NCI-H146 treated with DMSO at 0.1 percent for 48 hours (cell line): ENCODE measurements at regions not wholly inside any gene's neighbourhood (a gene's known extent, or its start where the extent isn't known, plus 50 kb on each side); places are given as distances from the start of the nearest gene placed in this dataset.
A peak's percentile ranks its signal among the peaks of the same experiment; 100 is the strongest.

Source experiments
- DNase-seq: peaks from one replicate; lab custom pipeline; 2025; ENCODE audit not compliant: unreplicated experiment; lab: John Stamatoyannopoulos, UW

DNA sequence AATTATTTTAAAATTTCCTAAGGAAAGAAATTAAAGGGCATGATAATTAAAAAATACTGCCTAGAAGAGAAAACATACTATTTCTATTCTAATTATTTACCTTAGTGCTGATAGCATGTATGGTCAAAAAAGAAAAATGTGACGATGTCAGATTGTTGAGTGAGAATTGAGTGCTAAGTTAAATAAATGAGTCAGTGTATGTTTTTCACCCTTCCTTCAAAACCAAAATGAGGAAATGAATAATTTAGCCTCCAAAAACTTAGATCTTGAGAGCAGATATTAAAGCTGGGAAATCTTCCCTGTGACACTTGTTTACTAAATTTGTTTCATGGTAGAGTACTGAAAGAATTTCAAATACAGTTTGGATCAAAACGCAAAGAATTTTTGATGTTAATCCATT, 58.6 kb upstream of the NYAP2 start:
- DNase-seq: no peak

- DNase-seq: no peak
These were observed 62.3 kb upstream of the NYAP2 start for GRCh38 chr2:225337183-225337582.

- DNase-seq: peak; percentile 29
These were observed 65.0 kb upstream of the NYAP2 start for GRCh38 chr2:225334514-225334913.

- DNase-seq: no peak
These were observed 71.3 kb upstream of the NYAP2 start for GRCh38 chr2:225328192-225328591.

- no peak for DNase-seq
These were observed 72.5 kb upstream of the NYAP2 start for GRCh38 chr2:225326969-225327368.

GRCh38 chr2:225319872-225320271, 79.6 kb upstream of the NYAP2 start:
- no peak for DNase-seq

DNA sequence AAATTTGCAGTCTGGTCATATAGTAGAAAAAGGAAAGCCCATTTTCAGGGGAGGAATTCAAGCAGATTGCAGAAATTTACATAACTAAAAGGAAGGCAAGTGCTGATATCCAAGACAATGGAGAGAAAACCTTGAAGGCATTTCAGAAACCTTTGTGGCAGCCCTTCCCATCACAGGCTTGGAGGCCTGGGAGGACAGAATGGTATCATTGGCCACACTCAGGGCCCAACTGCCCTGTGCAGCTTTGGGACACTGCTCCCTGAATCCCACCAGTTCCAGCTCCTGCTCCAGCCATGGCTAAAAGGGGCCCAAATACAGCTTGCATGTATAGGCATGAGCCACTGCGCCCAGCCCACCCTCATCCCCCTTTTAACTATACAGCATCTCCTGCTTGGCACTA, 81.1 kb upstream of the NYAP2 start:
- no peak for DNase-seq

DNA sequence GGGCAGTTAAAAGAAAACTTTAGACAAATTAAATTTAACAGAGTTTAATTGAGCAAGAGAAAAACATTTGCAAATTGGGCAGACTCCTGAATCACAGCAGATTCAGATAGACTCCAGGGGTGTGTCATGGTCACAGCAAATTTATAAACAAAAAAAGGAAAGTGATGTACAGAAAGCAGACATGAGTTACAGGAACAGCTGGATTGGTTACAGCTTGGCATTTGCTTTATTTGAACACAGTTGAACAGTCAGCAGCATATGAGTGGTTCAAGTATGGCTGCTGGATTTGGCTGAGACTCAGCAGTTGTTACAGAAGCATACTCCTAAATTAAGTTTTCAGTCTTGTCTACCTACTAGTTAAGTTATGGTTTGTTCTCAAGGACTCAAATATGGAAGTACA, 82.3 kb upstream of the NYAP2 start:
- no peak for DNase-seq

- no peak for DNase-seq
These were observed 88.8 kb upstream of the NYAP2 start for GRCh38 chr2:225310745-225311144.

DNA sequence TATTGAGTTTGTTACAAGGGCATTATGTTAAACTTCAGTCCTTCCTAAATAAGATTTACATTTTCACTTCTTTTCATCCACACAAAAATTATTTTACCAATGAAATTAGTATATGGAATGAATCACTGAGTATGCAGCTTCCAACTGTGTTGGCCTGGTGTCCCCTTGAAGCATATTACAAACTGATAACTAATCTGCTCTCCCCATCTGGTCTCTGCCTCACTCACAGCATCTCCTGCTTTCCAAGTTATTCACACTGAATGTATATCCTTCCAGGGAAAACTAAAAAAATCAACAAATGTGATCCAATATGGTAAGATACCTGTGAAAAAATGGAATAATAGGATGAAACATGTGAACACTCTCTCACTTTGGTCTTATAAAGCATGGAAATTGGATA, 90.0 kb upstream of the NYAP2 start:
- peak; percentile 41 for DNase-seq

DNA sequence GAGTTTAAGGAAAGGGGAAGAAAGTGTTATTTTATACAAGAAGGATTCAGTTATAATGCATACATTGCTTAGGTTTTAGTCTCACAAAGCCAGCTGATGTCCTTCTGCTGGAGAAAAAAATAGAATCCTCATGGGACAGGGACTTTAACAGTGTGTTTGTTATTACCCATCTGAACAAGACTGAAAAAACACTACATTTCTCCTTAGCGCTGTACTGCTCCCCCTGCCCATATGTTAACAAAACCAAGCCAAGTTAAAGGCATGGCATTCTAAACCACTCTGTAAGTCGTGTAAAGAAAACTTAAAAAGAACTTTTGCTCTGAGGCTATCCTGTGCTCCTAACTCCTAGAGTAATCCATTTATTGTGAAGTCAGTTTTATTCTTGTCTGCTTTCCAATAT, 102.6 kb upstream of the NYAP2 start:
- no peak for DNase-seq

DNA sequence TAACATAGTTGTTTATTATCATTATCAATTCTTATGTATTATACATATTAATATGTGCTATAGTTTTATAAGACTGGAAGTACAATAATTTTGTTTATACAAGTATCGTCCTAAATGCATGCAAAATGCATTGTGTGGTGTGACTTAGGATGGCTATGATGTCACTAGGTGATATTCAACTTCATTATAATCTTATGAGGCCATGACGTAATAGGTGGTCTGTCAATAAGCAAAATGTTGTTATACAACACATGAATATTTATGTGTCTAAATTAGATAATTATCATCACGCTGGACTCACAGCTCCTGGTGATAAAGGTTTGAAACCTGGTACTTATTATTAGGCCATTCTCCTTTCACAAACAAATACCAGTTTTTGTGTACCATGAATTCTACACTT, 104.4 kb upstream of the NYAP2 start:
- DNase-seq: no peak

GRCh38 chr2:225293638-225294037, 105.9 kb upstream of the NYAP2 start:
- DNase-seq: no peak

DNA sequence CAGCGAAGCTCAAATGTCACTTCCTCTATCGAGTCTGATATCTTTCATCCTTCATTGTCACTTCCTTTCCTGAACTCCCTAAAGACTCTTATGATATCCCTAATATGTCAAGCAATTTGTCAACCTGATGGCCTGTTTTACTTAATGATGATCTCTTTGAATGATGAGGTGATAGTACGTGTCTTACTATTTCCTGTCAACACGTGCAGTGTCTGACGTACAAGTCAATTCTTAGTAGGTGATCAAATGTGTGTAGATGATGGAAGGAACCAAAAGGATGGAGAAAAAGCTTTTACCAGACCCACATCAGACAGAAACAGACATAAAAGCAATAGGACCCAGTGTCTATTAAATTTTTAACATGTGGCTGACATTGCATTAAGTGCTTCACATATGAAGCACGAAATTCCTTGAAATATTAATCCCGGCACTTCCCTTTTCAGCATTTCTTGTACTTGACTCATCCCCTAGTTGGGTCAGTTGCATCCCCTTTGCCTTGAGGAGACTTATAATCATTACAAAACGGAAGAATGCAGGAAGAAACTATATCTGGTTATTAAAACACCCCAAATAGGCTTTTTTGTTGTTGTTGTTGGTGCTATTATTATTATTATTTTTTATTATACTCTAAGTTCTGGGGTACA, 108.6 kb upstream of the NYAP2 start:
- DNase-seq: no peak

DNA sequence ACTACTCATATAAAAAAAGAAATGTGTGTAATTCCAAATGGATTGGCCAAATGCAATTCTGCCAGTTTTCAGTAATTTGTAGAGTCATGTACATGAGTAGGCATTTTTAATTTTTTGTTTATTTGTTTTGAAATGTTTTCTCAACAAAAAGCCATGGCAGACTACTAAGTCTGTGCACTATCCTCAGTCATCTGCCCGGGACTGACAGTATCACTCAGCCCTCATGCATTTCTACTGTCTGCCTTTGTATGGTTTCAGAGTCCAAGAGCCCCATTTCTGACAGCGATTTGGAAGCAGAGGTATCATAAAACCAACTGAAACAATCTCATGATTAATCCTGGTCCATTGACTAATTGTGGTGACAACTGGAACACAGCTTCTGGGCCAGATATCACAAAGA, 109.9 kb upstream of the NYAP2 start:
- no peak for DNase-seq

GRCh38 chr2:225288986-225289385, 110.5 kb upstream of the NYAP2 start:
- DNase-seq: no peak

DNA sequence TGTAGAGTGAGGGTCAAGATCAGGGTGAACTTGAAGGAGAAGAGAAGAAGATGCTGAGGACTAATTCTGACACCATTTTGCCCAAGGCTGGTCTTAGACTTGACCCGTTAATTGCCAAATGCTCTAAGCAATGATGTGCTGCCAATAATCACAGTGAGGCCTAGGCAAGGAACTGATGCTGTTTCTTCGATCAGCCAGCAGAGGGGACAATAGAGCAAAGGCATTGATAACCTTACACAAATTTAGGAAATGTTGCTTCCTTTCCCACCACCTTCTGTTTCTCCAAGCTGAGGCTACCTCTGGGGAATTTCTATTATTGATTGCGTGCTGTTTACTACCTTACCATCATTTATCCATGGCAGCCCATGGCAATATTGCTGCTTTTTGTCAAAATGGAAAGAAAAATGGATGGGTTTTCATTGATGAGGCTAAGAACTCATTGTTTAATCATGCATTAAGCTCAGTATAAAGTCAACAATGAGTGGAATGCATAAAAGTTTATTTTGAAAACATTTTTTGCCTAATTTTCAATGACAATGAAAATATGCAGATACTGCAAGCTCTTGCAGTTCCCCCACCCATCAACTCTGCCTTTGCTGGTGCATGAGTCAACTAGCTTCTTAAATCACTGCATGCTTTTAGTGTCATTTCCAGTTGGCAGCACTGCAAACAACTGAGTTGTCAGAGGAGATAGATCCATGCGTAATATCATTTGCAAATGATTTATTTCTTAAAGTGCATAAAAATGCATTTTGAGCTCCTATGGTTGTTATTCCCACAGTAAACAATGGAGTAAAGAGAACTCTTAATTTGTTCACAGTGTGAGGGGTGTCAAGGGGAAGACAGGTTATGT, 116.4 kb upstream of the NYAP2 start:
- peak; percentile 30 for DNase-seq

DNA sequence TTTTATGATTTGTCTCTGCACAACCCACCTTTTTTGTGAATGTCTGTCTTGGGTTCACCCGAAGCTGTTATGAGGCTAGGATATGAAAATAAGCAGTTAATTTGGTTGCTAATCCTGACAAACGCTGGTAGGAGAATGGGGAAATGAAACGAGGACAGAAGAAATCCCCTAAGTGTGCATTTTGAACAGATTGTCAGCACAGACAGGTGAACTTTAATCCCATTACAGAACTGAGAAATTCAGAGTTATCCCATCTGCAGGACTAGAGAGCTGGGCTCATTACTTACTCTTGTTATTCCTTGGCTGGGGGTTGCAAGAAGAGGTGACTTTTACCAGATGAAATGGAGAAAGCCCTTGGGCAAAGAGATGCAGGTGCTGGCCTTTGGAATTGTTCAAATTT, 123.3 kb upstream of the NYAP2 start:
- DNase-seq: no peak

- no peak for DNase-seq
These were observed 124.1 kb upstream of the NYAP2 start for GRCh38 chr2:225275443-225275842.

DNA sequence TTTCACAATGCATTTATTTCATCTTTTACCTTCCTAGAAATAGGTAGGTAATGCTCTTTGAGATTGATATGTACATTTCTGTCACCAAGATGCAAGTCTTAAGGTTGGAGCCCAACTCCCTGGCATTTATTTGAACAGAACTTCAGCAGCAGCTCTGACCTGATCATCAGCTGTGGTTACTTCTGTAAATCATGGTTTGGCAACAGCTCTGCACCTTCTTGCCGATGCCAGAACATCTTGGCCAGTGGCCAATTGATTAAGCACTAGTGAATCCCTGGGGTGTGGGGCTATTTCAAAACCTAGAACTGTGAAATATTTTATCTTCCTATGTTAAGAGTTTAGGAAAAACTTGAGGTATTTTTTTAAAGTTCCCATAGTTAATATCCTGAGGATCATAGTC, 124.8 kb upstream of the NYAP2 start:
- no peak for DNase-seq

DNA sequence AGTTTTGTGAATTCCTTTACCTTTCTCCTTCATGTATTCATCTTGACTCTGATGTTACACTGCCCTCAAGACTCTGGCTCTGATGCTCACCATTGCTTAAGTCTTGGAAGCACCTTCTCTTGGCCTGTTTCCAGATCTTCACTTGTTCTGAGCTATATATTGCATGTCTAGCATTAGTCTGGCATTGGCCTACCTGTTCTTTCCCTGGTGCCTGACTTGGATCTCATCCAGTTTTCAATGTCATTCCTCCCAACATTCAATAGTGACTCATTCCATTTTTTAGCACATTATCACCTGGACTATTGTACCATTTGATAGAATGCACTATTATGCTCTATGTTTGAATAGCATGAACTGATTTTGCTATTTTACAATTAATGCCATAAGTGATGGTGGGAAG, 127.3 kb upstream of the NYAP2 start:
- DNase-seq: no peak

GRCh38 chr2:225270861-225271260, 128.6 kb upstream of the NYAP2 start:
- peak; percentile 10 for DNase-seq

- peak; percentile 30 for DNase-seq
These were observed 129.5 kb upstream of the NYAP2 start for GRCh38 chr2:225270053-225270452.
